ENCODE measurements at regions not wholly inside any gene's neighbourhood (a gene's known extent, or its start where the extent isn't known, plus 50 kb on each side); places are given as distances from the start of the nearest gene placed in this dataset.
"Not testable (repeated sequence)": the region's sequence is repeated elsewhere in the genome, so short reads cannot be mapped to it uniquely, and the experiment has no call there.

DNA sequence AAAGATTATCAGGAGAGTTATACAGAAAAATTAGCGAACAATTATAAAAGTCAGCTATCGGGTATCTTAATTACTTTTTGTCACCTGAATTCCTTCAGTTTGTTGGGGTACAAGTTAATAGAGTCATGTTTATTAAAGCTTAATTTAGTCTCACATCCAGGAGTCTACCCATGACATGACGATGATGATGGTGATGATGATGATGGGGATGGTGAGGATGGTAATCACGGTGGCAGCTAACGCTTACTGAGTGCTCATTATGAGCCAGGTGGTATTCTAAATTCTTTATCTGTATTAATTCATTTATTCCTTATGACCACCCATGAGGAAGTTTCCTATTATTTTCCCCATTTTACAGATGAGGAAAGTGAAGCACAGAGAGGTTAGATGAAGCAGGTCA, 208.6 kb upstream of the KIF2A start:
- H3K27me3 ChIP-seq (ENCODE audit: control insufficient read depth, insufficient read depth, low read length), result no peaks in the 10 kb centered on the region
- H3K9me3 ChIP-seq (ENCODE audit: control insufficient read depth, insufficient read depth, low read length), result no peaks in the 10 kb centered on the region
- H3K27ac ChIP-seq (ENCODE audit: low read depth, low read length), result no peak overlapping the region
- peaks cover 5% of the 10 kb centered on the region for H3K4me1 ChIP-seq (ENCODE audit: control insufficient read depth, insufficient read depth, low read length)
- no peak overlapping the region for H3K4me3 ChIP-seq (ENCODE audit: low read depth, low read length)
- no peaks in the 10 kb centered on the region for H3K36me3 ChIP-seq (ENCODE audit: control insufficient read depth, insufficient read depth, low read length)
- no peak overlapping the region for H3K9ac ChIP-seq (ENCODE audit: low read depth, low read length)

DNA sequence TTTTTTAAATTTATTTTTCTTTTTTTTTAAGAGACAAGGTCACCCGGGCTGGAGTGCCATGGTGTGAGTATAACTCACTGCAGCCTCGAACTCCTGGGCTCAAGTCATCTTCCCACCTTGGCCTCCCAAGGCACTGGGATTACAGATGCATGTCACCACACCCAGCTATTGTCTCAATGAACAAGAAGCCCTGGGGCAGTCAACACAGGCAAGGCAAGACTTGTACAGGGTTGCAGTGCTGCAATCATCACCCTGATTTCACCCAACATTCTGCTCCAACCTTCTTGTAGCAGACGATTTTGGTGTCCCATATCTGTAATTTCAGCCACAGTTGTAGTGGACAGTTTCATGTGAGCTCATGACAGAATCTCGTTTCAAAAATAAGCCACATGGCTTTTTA, 205.8 kb upstream of the KIF2A start:
- H3K9me3 ChIP-seq (ENCODE audit: control insufficient read depth, insufficient read depth, low read length), result no peaks in the 10 kb centered on the region
- H3K9ac ChIP-seq (ENCODE audit: low read depth, low read length), result no peak overlapping the region
- no peaks in the 10 kb centered on the region for H3K27me3 ChIP-seq (ENCODE audit: control insufficient read depth, insufficient read depth, low read length)
- H3K4me3 ChIP-seq (ENCODE audit: low read depth, low read length), result no peak overlapping the region
- H3K4me1 ChIP-seq (ENCODE audit: control insufficient read depth, insufficient read depth, low read length), result no peaks in the 10 kb centered on the region
- no peaks in the 10 kb centered on the region for H3K36me3 ChIP-seq (ENCODE audit: control insufficient read depth, insufficient read depth, low read length)
- no peak overlapping the region for H3K27ac ChIP-seq (ENCODE audit: low read depth, low read length)

DNA sequence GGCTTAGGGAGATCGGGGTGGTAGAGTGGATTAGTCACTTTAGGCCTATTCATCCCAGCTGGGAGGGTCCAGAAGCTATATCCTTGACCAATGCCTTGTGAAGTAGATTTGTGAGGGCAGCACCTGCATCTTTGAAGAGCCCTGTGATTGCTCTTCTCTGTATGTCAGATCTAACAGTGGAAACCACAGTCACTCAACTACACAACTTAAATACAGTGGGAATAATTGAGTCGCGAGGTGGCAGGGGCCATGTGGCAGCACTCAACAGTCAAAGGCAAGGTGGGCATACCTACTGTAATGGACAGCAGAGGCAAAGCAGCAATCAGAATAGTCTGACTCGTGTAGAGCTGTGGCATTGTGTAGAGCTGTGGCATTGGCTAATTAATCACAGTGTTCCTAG, 202.1 kb upstream of the KIF2A start:
- not testable (repeated sequence) for H3K4me3 ChIP-seq (ENCODE audit: low read depth, low read length); H3K27ac ChIP-seq (ENCODE audit: low read depth, low read length); H3K27me3 ChIP-seq (ENCODE audit: control insufficient read depth, insufficient read depth, low read length); H3K9ac ChIP-seq (ENCODE audit: low read depth, low read length); H3K9me3 ChIP-seq (ENCODE audit: control insufficient read depth, insufficient read depth, low read length); H3K4me1 ChIP-seq (ENCODE audit: control insufficient read depth, insufficient read depth, low read length); H3K36me3 ChIP-seq (ENCODE audit: control insufficient read depth, insufficient read depth, low read length)

DNA sequence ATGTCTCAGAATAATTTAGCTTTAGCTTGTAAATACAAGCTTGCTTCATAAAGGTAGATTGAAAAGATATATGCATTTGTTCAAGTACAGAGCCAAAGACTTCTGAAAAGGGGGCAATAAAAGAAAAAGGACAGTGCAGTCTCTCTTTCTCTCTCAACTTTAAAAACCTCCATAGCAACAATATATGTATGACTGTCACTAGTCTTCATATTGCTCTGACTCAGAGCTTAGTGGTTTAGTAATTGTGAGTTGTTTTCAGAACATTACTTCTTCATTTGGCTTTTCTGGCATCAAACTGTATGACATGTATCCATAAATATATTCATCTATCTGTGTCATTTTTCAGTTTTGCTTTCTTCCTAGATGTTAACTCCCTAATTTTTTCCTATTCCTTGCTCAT, 194.6 kb upstream of the KIF2A start:
- H3K36me3 ChIP-seq (ENCODE audit: control insufficient read depth, insufficient read depth, low read length), result no peaks in the 10 kb centered on the region
- H3K27ac ChIP-seq (ENCODE audit: low read depth, low read length), result no peak overlapping the region
- H3K9ac ChIP-seq (ENCODE audit: low read depth, low read length), result no peak overlapping the region
- H3K4me3 ChIP-seq (ENCODE audit: low read depth, low read length), result no peak overlapping the region
- H3K9me3 ChIP-seq (ENCODE audit: control insufficient read depth, insufficient read depth, low read length), result no peaks in the 10 kb centered on the region
- H3K27me3 ChIP-seq (ENCODE audit: control insufficient read depth, insufficient read depth, low read length), result no peaks in the 10 kb centered on the region
- no peaks in the 10 kb centered on the region for H3K4me1 ChIP-seq (ENCODE audit: control insufficient read depth, insufficient read depth, low read length)

DNA sequence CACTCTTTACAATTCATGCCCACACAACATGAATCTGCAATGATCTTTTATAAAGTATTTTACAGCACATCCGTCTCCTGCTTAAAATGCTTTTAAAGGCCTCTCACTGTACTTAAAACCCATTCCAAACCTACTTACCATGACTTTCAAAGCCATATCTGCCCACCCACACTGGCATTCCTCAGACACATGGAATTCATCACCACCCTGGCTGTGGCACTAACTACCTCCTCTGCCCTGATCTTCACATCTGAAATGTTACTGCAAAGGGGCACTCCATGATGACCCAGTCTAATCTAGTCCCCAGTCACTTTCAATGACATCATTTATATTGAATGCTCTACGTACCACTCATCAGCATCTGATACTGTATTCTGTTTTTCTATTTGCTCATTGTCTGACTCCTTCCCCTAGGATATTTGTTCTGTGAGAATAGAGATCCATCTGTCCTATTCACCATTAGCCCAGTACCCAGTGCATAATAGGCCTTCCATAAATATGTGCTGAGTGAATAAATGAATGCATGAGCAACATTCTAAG, 193.2 kb upstream of the KIF2A start:
- H3K9me3 ChIP-seq (ENCODE audit: control insufficient read depth, insufficient read depth, low read length), result no peaks in the 10 kb centered on the region
- H3K4me1 ChIP-seq (ENCODE audit: control insufficient read depth, insufficient read depth, low read length), result no peaks in the 10 kb centered on the region
- no peaks in the 10 kb centered on the region for H3K27me3 ChIP-seq (ENCODE audit: control insufficient read depth, insufficient read depth, low read length)
- H3K36me3 ChIP-seq (ENCODE audit: control insufficient read depth, insufficient read depth, low read length), result no peaks in the 10 kb centered on the region
- no peak overlapping the region for H3K4me3 ChIP-seq (ENCODE audit: low read depth, low read length)
- H3K9ac ChIP-seq (ENCODE audit: low read depth, low read length), result no peak overlapping the region
- H3K27ac ChIP-seq (ENCODE audit: low read depth, low read length), result no peak overlapping the region

DNA sequence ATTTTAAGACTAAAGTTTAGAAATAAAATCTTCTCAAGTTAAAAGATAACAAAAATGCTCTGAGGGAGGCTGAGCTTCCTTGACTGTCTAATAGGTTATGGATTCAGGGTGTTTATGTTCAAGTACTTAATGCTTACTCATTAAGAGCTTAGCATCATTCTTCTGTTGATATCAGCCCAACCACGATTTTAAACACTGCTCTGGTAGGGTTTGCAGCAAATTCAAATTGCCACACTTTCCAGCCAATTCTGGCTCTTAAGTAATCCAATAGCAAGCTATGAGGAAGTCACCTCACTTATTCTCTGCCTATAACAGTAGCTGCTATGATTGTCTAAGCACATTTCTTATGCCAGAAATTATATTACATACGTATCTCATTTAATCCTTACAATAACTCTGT, 191.0 kb upstream of the KIF2A start:
- Histone ChIP-seq H3K27ac (ENCODE audit: low read depth, low read length) (no peak overlapping the region), H3K4me1 (ENCODE audit: control insufficient read depth, insufficient read depth, low read length) (no peaks in the 10 kb centered on the region), H3K27me3 (ENCODE audit: control insufficient read depth, insufficient read depth, low read length) (no peaks in the 10 kb centered on the region), H3K4me3 (ENCODE audit: low read depth, low read length) (no peak overlapping the region), H3K9me3 (ENCODE audit: control insufficient read depth, insufficient read depth, low read length) (no peaks in the 10 kb centered on the region), H3K9ac (ENCODE audit: low read depth, low read length) (no peak overlapping the region), H3K36me3 (ENCODE audit: control insufficient read depth, insufficient read depth, low read length) (no peaks in the 10 kb centered on the region)

DNA sequence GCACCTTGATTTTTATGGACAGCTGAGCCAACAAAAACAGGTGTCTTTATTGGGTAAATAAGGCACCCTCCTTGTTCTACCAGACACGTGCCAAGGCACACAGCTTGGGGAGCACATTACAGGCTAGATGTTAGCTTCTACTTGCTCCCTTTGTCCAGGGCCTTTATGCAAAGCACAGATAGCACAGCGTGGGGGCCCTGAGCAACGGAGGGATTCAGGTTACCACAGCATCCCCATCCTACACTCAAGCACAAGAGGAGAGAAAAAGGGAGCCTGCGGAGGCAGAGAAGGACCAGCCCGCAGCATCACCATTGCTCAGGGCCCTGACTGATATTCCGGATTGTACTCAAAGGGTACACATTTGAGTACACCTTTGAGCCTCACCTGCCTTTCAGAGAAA, 181.7 kb upstream of the KIF2A start:
- Histone ChIP-seq H3K9me3 (ENCODE audit: control insufficient read depth, insufficient read depth, low read length) (no peaks in the 10 kb centered on the region), H3K27me3 (ENCODE audit: control insufficient read depth, insufficient read depth, low read length) (no peaks in the 10 kb centered on the region), H3K27ac (ENCODE audit: low read depth, low read length) (no peak overlapping the region), H3K4me3 (ENCODE audit: low read depth, low read length) (no peak overlapping the region), H3K36me3 (ENCODE audit: control insufficient read depth, insufficient read depth, low read length) (no peaks in the 10 kb centered on the region), H3K9ac (ENCODE audit: low read depth, low read length) (no peak overlapping the region), H3K4me1 (ENCODE audit: control insufficient read depth, insufficient read depth, low read length) (no peaks in the 10 kb centered on the region)

DNA sequence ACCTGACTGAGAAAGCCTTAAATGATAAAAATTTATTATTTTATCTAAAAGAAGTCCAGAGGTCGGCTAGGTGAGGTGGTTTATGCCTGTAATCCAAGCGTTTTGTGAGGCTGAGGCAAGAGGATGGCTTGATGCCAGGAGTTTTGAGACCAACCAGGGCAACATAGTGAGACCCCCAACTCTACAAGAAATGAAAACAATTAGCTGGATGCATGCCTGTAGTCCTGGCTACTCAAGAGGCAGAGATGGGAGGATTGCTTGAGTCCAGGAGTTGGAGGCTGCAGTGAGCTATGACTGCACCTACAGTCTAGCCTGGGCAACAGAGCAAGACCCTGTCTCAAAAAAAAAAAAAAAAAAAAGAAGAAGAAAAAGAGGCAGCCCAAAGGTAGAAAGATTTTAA, 179.9 kb upstream of the KIF2A start:
- Histone ChIP-seq H3K36me3 (ENCODE audit: control insufficient read depth, insufficient read depth, low read length) (no peaks in the 10 kb centered on the region), H3K27ac (ENCODE audit: low read depth, low read length) (no peak overlapping the region), H3K27me3 (ENCODE audit: control insufficient read depth, insufficient read depth, low read length) (no peaks in the 10 kb centered on the region), H3K9me3 (ENCODE audit: control insufficient read depth, insufficient read depth, low read length) (no peaks in the 10 kb centered on the region), H3K4me3 (ENCODE audit: low read depth, low read length) (no peak overlapping the region), H3K9ac (ENCODE audit: low read depth, low read length) (no peak overlapping the region), H3K4me1 (ENCODE audit: control insufficient read depth, insufficient read depth, low read length) (no peaks in the 10 kb centered on the region)

DNA sequence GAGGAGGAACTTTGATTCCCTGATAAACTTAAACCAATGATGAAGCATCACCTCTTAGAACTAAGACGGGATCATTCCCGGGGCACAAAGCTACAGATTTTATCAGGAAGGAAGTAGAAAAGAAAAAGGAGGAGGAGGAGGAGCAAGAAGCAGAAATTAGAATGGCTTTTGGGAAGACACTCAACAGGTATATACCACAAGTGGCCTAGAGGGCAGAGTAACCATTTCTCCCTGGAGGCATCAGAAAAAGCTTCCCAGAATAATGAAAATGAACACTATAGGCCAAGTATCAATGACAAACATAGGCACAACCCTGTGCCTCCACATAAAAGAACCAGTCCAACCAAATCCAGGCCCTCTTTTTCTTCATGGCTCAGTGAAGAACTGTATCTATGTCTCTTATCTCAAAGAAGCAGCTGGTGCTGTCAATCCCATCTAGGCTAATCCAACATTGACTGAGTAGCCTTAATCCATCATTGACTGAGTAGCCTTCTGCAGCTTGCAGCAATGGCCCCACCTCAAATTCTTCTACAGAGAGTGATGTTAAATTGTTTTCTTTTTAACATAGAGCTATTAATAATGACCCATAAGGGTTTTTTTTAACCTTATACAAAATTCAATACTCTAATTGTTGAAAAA, 178.8 kb upstream of the KIF2A start:
- Histone ChIP-seq H3K27me3 (ENCODE audit: control insufficient read depth, insufficient read depth, low read length) (no peaks in the 10 kb centered on the region), H3K9ac (ENCODE audit: low read depth, low read length) (no peak overlapping the region), H3K27ac (ENCODE audit: low read depth, low read length) (no peak overlapping the region), H3K36me3 (ENCODE audit: control insufficient read depth, insufficient read depth, low read length) (no peaks in the 10 kb centered on the region), H3K4me3 (ENCODE audit: low read depth, low read length) (no peak overlapping the region), H3K9me3 (ENCODE audit: control insufficient read depth, insufficient read depth, low read length) (no peaks in the 10 kb centered on the region), H3K4me1 (ENCODE audit: control insufficient read depth, insufficient read depth, low read length) (no peaks in the 10 kb centered on the region)

DNA sequence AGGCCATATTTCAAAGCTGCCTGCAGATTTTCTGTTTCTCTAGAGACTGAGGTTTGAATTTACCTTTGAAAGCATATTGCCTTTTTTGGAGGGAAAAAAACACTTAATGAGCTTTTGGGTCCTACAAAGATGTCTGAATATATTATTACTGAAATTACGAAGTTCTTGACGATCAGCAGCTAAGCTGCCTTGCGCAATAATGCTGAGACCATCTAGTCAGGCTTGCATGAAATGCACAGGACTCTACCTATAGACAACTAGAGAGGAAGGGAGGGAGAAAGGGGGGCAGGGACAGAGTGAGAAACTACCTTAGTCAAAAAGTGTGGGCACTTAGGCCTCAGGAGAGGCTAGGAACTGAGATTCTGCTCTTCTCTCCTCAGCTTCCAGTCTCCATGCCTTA, 175.9 kb upstream of the KIF2A start:
- H3K27me3 ChIP-seq (ENCODE audit: control insufficient read depth, insufficient read depth, low read length), result no peaks in the 10 kb centered on the region
- no peaks in the 10 kb centered on the region for H3K36me3 ChIP-seq (ENCODE audit: control insufficient read depth, insufficient read depth, low read length)
- H3K9me3 ChIP-seq (ENCODE audit: control insufficient read depth, insufficient read depth, low read length), result no peaks in the 10 kb centered on the region
- H3K9ac ChIP-seq (ENCODE audit: low read depth, low read length), result no peak overlapping the region
- no peak overlapping the region for H3K4me3 ChIP-seq (ENCODE audit: low read depth, low read length)
- H3K4me1 ChIP-seq (ENCODE audit: control insufficient read depth, insufficient read depth, low read length), result no peaks in the 10 kb centered on the region
- H3K27ac ChIP-seq (ENCODE audit: low read depth, low read length), result no peak overlapping the region

DNA sequence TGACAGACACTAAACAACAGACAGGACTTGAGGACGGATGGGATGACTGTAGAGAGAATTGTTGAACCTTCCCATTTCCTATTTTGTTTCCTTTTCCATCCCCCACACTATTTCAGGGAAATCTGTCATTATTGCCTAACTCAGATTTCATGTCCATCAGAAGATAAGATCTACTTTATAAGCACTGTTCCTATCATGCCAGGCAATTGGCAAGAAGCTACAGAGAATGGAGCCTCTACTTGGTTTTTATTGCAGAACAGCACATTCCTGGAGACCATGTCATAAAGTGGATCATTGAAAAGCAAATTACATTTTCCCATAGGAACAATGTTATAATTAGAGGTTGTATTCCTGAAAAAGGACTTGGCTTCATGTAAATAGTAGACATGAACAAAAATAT, 173.7 kb upstream of the KIF2A start:
- Histone ChIP-seq H3K4me3 (ENCODE audit: low read depth, low read length) (no peak overlapping the region), H3K9ac (ENCODE audit: low read depth, low read length) (no peak overlapping the region), H3K27me3 (ENCODE audit: control insufficient read depth, insufficient read depth, low read length) (no peaks in the 10 kb centered on the region), H3K9me3 (ENCODE audit: control insufficient read depth, insufficient read depth, low read length) (no peaks in the 10 kb centered on the region), H3K27ac (ENCODE audit: low read depth, low read length) (no peak overlapping the region), H3K4me1 (ENCODE audit: control insufficient read depth, insufficient read depth, low read length) (peaks cover 8% of the 10 kb centered on the region), H3K36me3 (ENCODE audit: control insufficient read depth, insufficient read depth, low read length) (no peaks in the 10 kb centered on the region)

DNA sequence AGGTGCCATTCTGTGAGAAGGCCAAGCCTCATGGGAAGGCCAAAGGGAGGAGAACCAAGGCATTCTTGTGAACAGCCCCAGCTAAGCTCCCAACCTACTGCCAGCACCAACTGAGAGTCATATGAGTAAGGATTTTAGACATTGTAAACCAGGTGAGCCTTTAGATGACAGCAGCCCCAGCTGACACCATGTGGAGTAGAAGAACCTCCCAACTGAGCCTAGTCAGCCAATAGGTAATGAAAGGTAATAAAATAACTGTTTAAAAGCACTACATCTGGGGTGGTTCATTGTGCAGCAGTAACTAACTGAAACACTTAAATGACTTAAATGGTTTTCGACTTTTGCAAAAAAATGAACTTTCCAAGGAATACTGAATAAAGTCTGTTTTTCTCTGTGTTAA, 172.6 kb upstream of the KIF2A start:
- Histone ChIP-seq H3K9me3 (ENCODE audit: control insufficient read depth, insufficient read depth, low read length) (no peaks in the 10 kb centered on the region), H3K4me1 (ENCODE audit: control insufficient read depth, insufficient read depth, low read length) (peaks cover 13% of the 10 kb centered on the region), H3K9ac (ENCODE audit: low read depth, low read length) (no peak overlapping the region), H3K4me3 (ENCODE audit: low read depth, low read length) (no peak overlapping the region), H3K36me3 (ENCODE audit: control insufficient read depth, insufficient read depth, low read length) (no peaks in the 10 kb centered on the region), H3K27ac (ENCODE audit: low read depth, low read length) (no peak overlapping the region), H3K27me3 (ENCODE audit: control insufficient read depth, insufficient read depth, low read length) (no peaks in the 10 kb centered on the region)
